GM12878 (cell line): ENCODE measurements at regions not wholly inside any gene's neighbourhood (a gene's known extent, or its start where the extent isn't known, plus 50 kb on each side); places are given as distances from the start of the nearest gene placed in this dataset.

ENCODE experiments used
- ATAC-seq: fragments of 200-7000 bp; cut with Tn5 transposase; 3 replicates; pipeline ENCODE4 v1.9.1; 2020; ENCODE audit warnings: mild to moderate bottlenecking, moderate library complexity
- BruUV-seq: library from RNA; stranded (reverse); fragments of 400-500 nt; replicated peaks from 2 replicates; lab custom pipeline; 2021; lab: Mats Ljungman, UMichigan
- CTCF ChIA-PET: fragments of 300-600 bp; sonication (Branson Sonifier 250); formaldehyde crosslinking; extraction: SDS; loops from one replicate; lab custom pipeline; 2021; ENCODE audit warnings: inconsistent platforms; lab: Yijun Ruan, JAX
- POLR2A ChIA-PET: fragments of 350-600 bp; formaldehyde crosslinking; extraction: SDS; loops from one replicate; lab custom pipeline; 2021; ENCODE audit warnings: inconsistent platforms; lab: Charles Lee
- RAD21 ChIA-PET: fragments of 300-600 bp; sonication (Branson Sonifier 250); formaldehyde crosslinking; loops from one replicate; lab custom pipeline; 2023; ENCODE audit warnings: antibody characterized with exemption; ENCODE audit not compliant: unreplicated experiment; lab: Charles Lee
- SMC1A ChIA-PET: fragments of 300-600 bp; sonication (Branson Sonifier 250); formaldehyde crosslinking; loops from one replicate; lab custom pipeline; 2023; ENCODE audit not compliant: unreplicated experiment, uncharacterized antibody; lab: Charles Lee
- DNase-seq: peaks from one replicate; pipeline ENCODE4 v3.0.0-alpha.2; 2011; ENCODE audit warnings: low read depth, low spot score
- FAIRE-seq: peaks from 3 replicates; lab custom pipeline; 2011; peaks lifted over from hg19 to GRCh38; lab: Jason Lieb, UNC
- H2AFZ ChIP-seq: 2 replicates; pipeline ENCODE4 v1.6.0; 2011; ENCODE audit warnings: low read depth, low read length, control low read depth; ENCODE audit not compliant: control insufficient read depth
- H3K27ac ChIP-seq: 2 replicates; pipeline ENCODE4 v1.5.1; 2011; ENCODE audit warnings: control low read depth; ENCODE audit not compliant: control insufficient read depth, insufficient read depth
- H3K27me3 ChIP-seq, 2 experiments: replicated peaks in 1 of 2; 2 replicates each; pipeline versions ENCODE4 v1.6.0 to v1.6.1; 2011; ENCODE audit warnings: low read length in 1 of 2; ENCODE audit not compliant: control insufficient read depth in 2 of 2, insufficient read depth in 2 of 2
- H3K36me3 ChIP-seq, 2 experiments: 2 replicates each; pipeline ENCODE4 v1.5.1; 2011; ENCODE audit warnings: low read length in 1 of 2; ENCODE audit not compliant: control insufficient read depth in 2 of 2, insufficient read depth in 2 of 2
- H3K4me1 ChIP-seq: 2 replicates; pipeline ENCODE4 v1.6.1; 2011; ENCODE audit warnings: mild to moderate bottlenecking, low read length, moderate library complexity, mixed read lengths; ENCODE audit not compliant: control insufficient read depth, insufficient read depth
- H3K4me2 ChIP-seq: 2 replicates; pipeline ENCODE4 v1.6.0; 2011; ENCODE audit warnings: control low read depth; ENCODE audit not compliant: control insufficient read depth, insufficient read depth
- H3K4me3 ChIP-seq: fragments of 200-600 bp; sonication (generic); 2 replicates; pipeline ENCODE4 v1.5.1; 2016
- H3K79me2 ChIP-seq: 2 replicates; pipeline ENCODE4 v1.6.0; 2011; ENCODE audit warnings: low read length; ENCODE audit not compliant: control insufficient read depth, insufficient read depth
- H3K9ac ChIP-seq: 2 replicates; pipeline ENCODE4 v1.8.0; 2011; ENCODE audit warnings: low read length, control low read depth, mixed read lengths; ENCODE audit not compliant: control insufficient read depth, insufficient read depth
- H3K9me3 ChIP-seq: replicated peaks from 3 replicates; pipeline ENCODE4 v1.5.1; 2011; ENCODE audit warnings: mild to moderate bottlenecking, low read length; ENCODE audit not compliant: control insufficient read depth, insufficient read depth
- H4K20me1 ChIP-seq: 2 replicates; pipeline ENCODE4 v1.6.0; 2011; ENCODE audit not compliant: control insufficient read depth, insufficient read depth
- BRCA1 ChIP-seq: IDR thresholded peaks from 2 replicates; pipeline ENCODE4 v1.6.1; 2011; ENCODE audit warnings: low read depth, low read length, improper control_type of control experiment
- ESRRA ChIP-seq: IDR thresholded peaks from 2 replicates; pipeline ENCODE4 v1.6.1; 2012; ENCODE audit warnings: mild to moderate bottlenecking, low read length, improper control_type of control experiment
- GABPA ChIP-seq: IDR thresholded peaks from 2 replicates; pipeline ENCODE4 v1.6.1; 2014; ENCODE audit warnings: antibody characterized with exemption, low read depth, mild to moderate bottlenecking, inconsistent platforms
- GATAD2B ChIP-seq: fragments of 450-650 bp; conservative IDR thresholded peaks from 2 replicates; pipeline ENCODE4 v1.6.1; 2017; ENCODE audit warnings: low read depth, mild to moderate bottlenecking, moderate library complexity
- MYB ChIP-seq: fragments of 150-350 bp; IDR thresholded peaks from 2 replicates; pipeline ENCODE4 v1.6.1; 2014; ENCODE audit warnings: mild to moderate bottlenecking, low read depth, low read length, borderline replicate concordance
- PAX5 ChIP-seq: IDR thresholded peaks from 2 replicates; pipeline ENCODE4 v1.6.1; 2011; ENCODE audit warnings: low read depth, low read length, borderline replicate concordance
- RFX5 ChIP-seq: IDR thresholded peaks from 2 replicates; pipeline ENCODE4 v1.6.1; 2011; ENCODE audit warnings: low read depth, low read length, improper control_type of control experiment
- SMAD5 ChIP-seq: IDR thresholded peaks from 2 replicates; pipeline ENCODE4 v1.6.1; 2016; ENCODE audit warnings: antibody characterized with exemption, low read depth
- ZNF207 ChIP-seq: fragments of 450-650 bp; IDR thresholded peaks from 2 replicates; pipeline ENCODE4 v1.6.1; 2014; ENCODE audit warnings: antibody characterized with exemption, mild to moderate bottlenecking, borderline replicate concordance
- WGBS: methylation state at CpG from one replicate; pipeline ENCODE4 v1.1.6; 2016; ENCODE audit warnings: low lambda C conversion rate; ENCODE audit not compliant: insufficient replicate concordance, insufficient coverage; ENCODE audit errors: missing lambda C conversion rate; 5-methylcytosine and 5-hydroxymethylcytosine counted together
- in situ Hi-C: fragments of 300-500 bp; cut with MboI; formaldehyde crosslinking; loops from 9 replicates; pipeline ENCODE4 v1.14.3; 2018; ENCODE audit warnings: mixed read lengths
- intact Hi-C: fragments of 100-400 bp; cut with micrococcal nuclease; formaldehyde crosslinking; loops from one replicate; pipeline ENCODE4 v1.14.2; 2022; ENCODE audit not compliant: unreplicated experiment
- TF ChIP-seq, protein P1 (sequence below): fragments of 450-650 bp; IDR thresholded peaks from 2 replicates; pipeline ENCODE4 v1.6.1; 2016; ENCODE audit warnings: mild to moderate bottlenecking, moderate library complexity, borderline replicate concordance
- TF ChIP-seq, protein P2 (sequence below): fragments of 450-650 bp; IDR thresholded peaks from 2 replicates; pipeline ENCODE4 v1.6.1; 2017; ENCODE audit warnings: mild to moderate bottlenecking

DNA sequence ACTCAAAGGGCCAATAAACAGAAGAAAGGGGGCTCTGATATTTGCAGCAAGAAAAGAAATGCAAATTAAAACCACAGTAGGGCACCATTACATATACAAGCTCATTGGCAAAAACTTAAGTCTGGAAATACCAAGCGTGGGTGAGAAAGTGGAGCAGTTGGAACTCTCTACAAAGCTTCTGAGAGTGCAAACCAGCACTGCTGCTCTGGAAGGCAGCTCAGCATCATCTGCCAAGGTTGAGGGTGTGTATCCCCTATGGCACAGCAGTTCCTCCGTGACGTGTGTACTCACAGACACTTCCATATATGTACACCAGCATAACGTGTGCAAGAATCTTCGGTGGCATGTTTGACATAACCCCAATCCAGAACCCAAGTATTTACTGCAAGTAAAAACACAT is 271.0 kb upstream of the ATP10A start:
- no peak for TF ChIP-seq ZNF207
- TF ChIP-seq BRCA1 = no peak
- TF ChIP-seq GABPA = no peak
- TF ChIP-seq RFX5 = no peak
- TF ChIP-seq MYB = no peak
- no peak for TF ChIP-seq PAX5
- TF ChIP-seq, protein P1, sequence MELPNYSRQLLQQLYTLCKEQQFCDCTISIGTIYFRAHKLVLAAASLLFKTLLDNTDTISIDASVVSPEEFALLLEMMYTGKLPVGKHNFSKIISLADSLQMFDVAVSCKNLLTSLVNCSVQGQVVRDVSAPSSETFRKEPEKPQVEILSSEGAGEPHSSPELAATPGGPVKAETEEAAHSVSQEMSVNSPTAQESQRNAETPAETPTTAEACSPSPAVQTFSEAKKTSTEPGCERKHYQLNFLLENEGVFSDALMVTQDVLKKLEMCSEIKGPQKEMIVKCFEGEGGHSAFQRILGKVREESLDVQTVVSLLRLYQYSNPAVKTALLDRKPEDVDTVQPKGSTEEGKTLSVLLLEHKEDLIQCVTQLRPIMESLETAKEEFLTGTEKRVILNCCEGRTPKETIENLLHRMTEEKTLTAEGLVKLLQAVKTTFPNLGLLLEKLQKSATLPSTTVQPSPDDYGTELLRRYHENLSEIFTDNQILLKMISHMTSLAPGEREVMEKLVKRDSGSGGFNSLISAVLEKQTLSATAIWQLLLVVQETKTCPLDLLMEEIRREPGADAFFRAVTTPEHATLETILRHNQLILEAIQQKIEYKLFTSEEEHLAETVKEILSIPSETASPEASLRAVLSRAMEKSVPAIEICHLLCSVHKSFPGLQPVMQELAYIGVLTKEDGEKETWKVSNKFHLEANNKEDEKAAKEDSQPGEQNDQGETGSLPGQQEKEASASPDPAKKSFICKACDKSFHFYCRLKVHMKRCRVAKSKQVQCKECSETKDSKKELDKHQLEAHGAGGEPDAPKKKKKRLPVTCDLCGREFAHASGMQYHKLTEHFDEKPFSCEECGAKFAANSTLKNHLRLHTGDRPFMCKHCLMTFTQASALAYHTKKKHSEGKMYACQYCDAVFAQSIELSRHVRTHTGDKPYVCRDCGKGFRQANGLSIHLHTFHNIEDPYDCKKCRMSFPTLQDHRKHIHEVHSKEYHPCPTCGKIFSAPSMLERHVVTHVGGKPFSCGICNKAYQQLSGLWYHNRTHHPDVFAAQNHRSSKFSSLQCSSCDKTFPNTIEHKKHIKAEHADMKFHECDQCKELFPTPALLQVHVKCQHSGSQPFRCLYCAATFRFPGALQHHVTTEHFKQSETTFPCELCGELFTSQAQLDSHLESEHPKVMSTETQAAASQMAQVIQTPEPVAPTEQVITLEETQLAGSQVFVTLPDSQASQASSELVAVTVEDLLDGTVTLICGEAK = no peak
- TF ChIP-seq, protein P2, sequence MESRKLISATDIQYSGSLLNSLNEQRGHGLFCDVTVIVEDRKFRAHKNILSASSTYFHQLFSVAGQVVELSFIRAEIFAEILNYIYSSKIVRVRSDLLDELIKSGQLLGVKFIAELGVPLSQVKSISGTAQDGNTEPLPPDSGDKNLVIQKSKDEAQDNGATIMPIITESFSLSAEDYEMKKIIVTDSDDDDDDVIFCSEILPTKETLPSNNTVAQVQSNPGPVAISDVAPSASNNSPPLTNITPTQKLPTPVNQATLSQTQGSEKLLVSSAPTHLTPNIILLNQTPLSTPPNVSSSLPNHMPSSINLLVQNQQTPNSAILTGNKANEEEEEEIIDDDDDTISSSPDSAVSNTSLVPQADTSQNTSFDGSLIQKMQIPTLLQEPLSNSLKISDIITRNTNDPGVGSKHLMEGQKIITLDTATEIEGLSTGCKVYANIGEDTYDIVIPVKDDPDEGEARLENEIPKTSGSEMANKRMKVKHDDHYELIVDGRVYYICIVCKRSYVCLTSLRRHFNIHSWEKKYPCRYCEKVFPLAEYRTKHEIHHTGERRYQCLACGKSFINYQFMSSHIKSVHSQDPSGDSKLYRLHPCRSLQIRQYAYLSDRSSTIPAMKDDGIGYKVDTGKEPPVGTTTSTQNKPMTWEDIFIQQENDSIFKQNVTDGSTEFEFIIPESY = no peak
- no peak for TF ChIP-seq GATAD2B
- no peak for TF ChIP-seq ESRRA
- TF ChIP-seq SMAD5 = no peak
- Histone ChIP-seq H3K9ac (no peak overlapping the region), H2AFZ (no peak overlapping the region), H3K79me2 (no peaks in the 10 kb centered on the region), H3K27ac (no peak overlapping the region), H3K4me2 (no peak overlapping the region), H4K20me1 (no peaks in the 10 kb centered on the region), H3K36me3 (no peaks in the 10 kb centered on the region), H3K27me3 (no peaks in the 10 kb centered on the region), H3K9me3 (no peaks in the 10 kb centered on the region; the same call in 2 of the 3 replicates), H3K4me1 (no peaks in the 10 kb centered on the region), H3K4me3 (no peak overlapping the region)
- no peak for FAIRE-seq
- BruUV-seq = no TSS peak
- POLR2A ChIA-PET = no interaction called here
- no peak for DNase-seq
- RAD21 ChIA-PET = no interaction called here
- 24% methylated on average over 5 of the region's 5 CpGs for WGBS
- intact Hi-C loops = no loop called here
- CTCF ChIA-PET = no interaction called here
- no peak for ATAC-seq
- SMC1A ChIA-PET = no interaction called here
- in situ Hi-C loops = no loop called here
